ENCODE measurements at regions not wholly inside any gene's neighbourhood (a gene's known extent, or its start where the extent isn't known, plus 50 kb on each side); places are given as distances from the start of the nearest gene placed in this dataset.

GRCh38 chr5:40167283-40167682 lies 512.4 kb upstream of the PTGER4 start:
- Histone ChIP-seq H4K20me1 (ENCODE audit: control insufficient read depth, extremely low read depth, insufficient read depth, low read length) (no peaks in the 10 kb centered on the region), H3K9ac (ENCODE audit: insufficient read depth, low read length) (no peak overlapping the region), H3K4me3 (replicated peaks in 1 of 4; ENCODE audit: control extremely low read depth in 1 of 4, insufficient read depth in 1 of 4, low read depth in 3 of 4, low read length in 4 of 4) (no peak overlapping the region), H3K36me3 (ENCODE audit: control insufficient read depth, insufficient read depth, low read length) (no peaks in the 10 kb centered on the region), H3K79me2 (ENCODE audit: control insufficient read depth, insufficient read depth, low read length) (no peaks in the 10 kb centered on the region), H3K27ac (ENCODE audit: insufficient read depth, low read length) (no peak overlapping the region), H2AFZ (ENCODE audit: low read length) (no peak overlapping the region), H3K9me3 (ENCODE audit: control insufficient read depth, insufficient read depth, low read depth, low read length) (no peaks in the 10 kb centered on the region), H3K4me1 (ENCODE audit: control insufficient read depth, extremely low read depth, insufficient read depth, low read length) (no peaks in the 10 kb centered on the region), H3K27me3 (ENCODE audit: control insufficient read depth, insufficient read depth, low read length) (no peaks in the 10 kb centered on the region), H3K4me2 (ENCODE audit: extremely low read depth, insufficient read depth, low read length) (no peak overlapping the region)
- DNase-seq (ENCODE audit: low read depth in 2 of 2) = no peak
- TF ChIP-seq EZH2 (IDR thresholded peaks at IDR 0.05; ENCODE audit: low read length, missing control alignments) = no peak
- no peak for TF ChIP-seq CTCF (conservative IDR thresholded peaks at IDR 0.05 in 1 of 2, IDR thresholded peaks at IDR 0.05 in 1 of 2; ENCODE audit: low read depth in 1 of 2, low read length in 2 of 2)

GRCh38 chr5:40166802-40167201 lies 512.9 kb upstream of the PTGER4 start:
- no peak overlapping the region for H3K4me2 ChIP-seq (ENCODE audit: extremely low read depth, insufficient read depth, low read length)
- H3K9me3 ChIP-seq (ENCODE audit: control insufficient read depth, insufficient read depth, low read depth, low read length) = no peaks in the 10 kb centered on the region
- H3K27me3 ChIP-seq (ENCODE audit: control insufficient read depth, insufficient read depth, low read length) = no peaks in the 10 kb centered on the region
- no peak for TF ChIP-seq EZH2 (IDR thresholded peaks at IDR 0.05; ENCODE audit: low read length, missing control alignments)
- no peak for TF ChIP-seq CTCF (conservative IDR thresholded peaks at IDR 0.05 in 1 of 2, IDR thresholded peaks at IDR 0.05 in 1 of 2; ENCODE audit: low read depth in 1 of 2, low read length in 2 of 2)
- no peaks in the 10 kb centered on the region for H3K36me3 ChIP-seq (ENCODE audit: control insufficient read depth, insufficient read depth, low read length)
- H3K9ac ChIP-seq (ENCODE audit: insufficient read depth, low read length) = no peak overlapping the region
- no peak overlapping the region for H3K4me3 ChIP-seq (replicated peaks in 1 of 4; ENCODE audit: control extremely low read depth in 1 of 4, insufficient read depth in 1 of 4, low read depth in 3 of 4, low read length in 4 of 4)
- H3K4me1 ChIP-seq (ENCODE audit: control insufficient read depth, extremely low read depth, insufficient read depth, low read length) = no peaks in the 10 kb centered on the region
- no peak overlapping the region for H3K27ac ChIP-seq (ENCODE audit: insufficient read depth, low read length)
- H2AFZ ChIP-seq (ENCODE audit: low read length) = no peak overlapping the region
- peak; percentile 5 to 39 for DNase-seq (ENCODE audit: low read depth in 2 of 2)
- H3K79me2 ChIP-seq (ENCODE audit: control insufficient read depth, insufficient read depth, low read length) = no peaks in the 10 kb centered on the region
- no peaks in the 10 kb centered on the region for H4K20me1 ChIP-seq (ENCODE audit: control insufficient read depth, extremely low read depth, insufficient read depth, low read length)

- Histone ChIP-seq H3K4me3 (replicated peaks in 1 of 4; ENCODE audit: control extremely low read depth in 1 of 4, insufficient read depth in 1 of 4, low read depth in 3 of 4, low read length in 4 of 4) (no peak overlapping the region), H3K4me1 (ENCODE audit: control insufficient read depth, extremely low read depth, insufficient read depth, low read length) (no peaks in the 10 kb centered on the region), H3K9ac (ENCODE audit: insufficient read depth, low read length) (no peak overlapping the region), H3K9me3 (ENCODE audit: control insufficient read depth, insufficient read depth, low read depth, low read length) (no peaks in the 10 kb centered on the region), H3K27me3 (ENCODE audit: control insufficient read depth, insufficient read depth, low read length) (no peaks in the 10 kb centered on the region), H4K20me1 (ENCODE audit: control insufficient read depth, extremely low read depth, insufficient read depth, low read length) (no peaks in the 10 kb centered on the region), H3K36me3 (ENCODE audit: control insufficient read depth, insufficient read depth, low read length) (no peaks in the 10 kb centered on the region), H3K27ac (ENCODE audit: insufficient read depth, low read length) (no peak overlapping the region), H3K4me2 (ENCODE audit: extremely low read depth, insufficient read depth, low read length) (no peak overlapping the region), H3K79me2 (ENCODE audit: control insufficient read depth, insufficient read depth, low read length) (no peaks in the 10 kb centered on the region), H2AFZ (ENCODE audit: low read length) (no peak overlapping the region)
- no peak for TF ChIP-seq EZH2 (IDR thresholded peaks at IDR 0.05; ENCODE audit: low read length, missing control alignments)
- TF ChIP-seq CTCF (conservative IDR thresholded peaks at IDR 0.05 in 1 of 2, IDR thresholded peaks at IDR 0.05 in 1 of 2; ENCODE audit: low read depth in 1 of 2, low read length in 2 of 2) = no peak
- DNase-seq (ENCODE audit: low read depth in 2 of 2) = peak in 1 of 2 donors; percentile 47
Observed at GRCh38 chr5:40165789-40166728, 513.7 kb upstream of the PTGER4 start.

Measured in fibroblast of lung (primary cell).